ENCODE measurements at regions not wholly inside any gene's neighbourhood (a gene's known extent, or its start where the extent isn't known, plus 50 kb on each side); places are given as distances from the start of the nearest gene placed in this dataset.

- DNase-seq: no peak
Observed at GRCh38 chr17:11077673-11078072, 163.3 kb upstream of the SHISA6 start.

- DNase-seq: no peak
Observed at GRCh38 chr17:11074451-11074850, 166.6 kb upstream of the SHISA6 start.

GRCh38 chr17:11056926-11057325, 184.1 kb upstream of the SHISA6 start:
- DNase-seq: no peak

- no peak for DNase-seq
Observed at GRCh38 chr17:11053846-11054245, 187.2 kb upstream of the SHISA6 start.

GRCh38 chr17:11049539-11049938, 191.5 kb upstream of the SHISA6 start:
- no peak for DNase-seq

- no peak for DNase-seq
Observed at GRCh38 chr17:11047228-11047627, 193.8 kb upstream of the SHISA6 start.

- DNase-seq: no peak
Observed at GRCh38 chr17:11039342-11039741, 201.5 kb upstream of the PIRT start.

GRCh38 chr17:11035681-11036080, 197.8 kb upstream of the PIRT start:
- DNase-seq: no peak

- no peak for DNase-seq
Observed at GRCh38 chr17:11031787-11032186, 193.9 kb upstream of the PIRT start.

GRCh38 chr17:11029791-11030190, 191.9 kb upstream of the PIRT start:
- DNase-seq: no peak

- no peak for DNase-seq
Observed at GRCh38 chr17:11028349-11028748, 190.5 kb upstream of the PIRT start.

GRCh38 chr17:11026903-11027302, 189.0 kb upstream of the PIRT start:
- no peak for DNase-seq

GRCh38 chr17:11023639-11024479, 186.0 kb upstream of the PIRT start:
- DNase-seq: no peak

GRCh38 chr17:11006530-11006929, 168.6 kb upstream of the PIRT start:
- no peak for DNase-seq

GRCh38 chr17:11005940-11006339, 168.1 kb upstream of the PIRT start:
- no peak for DNase-seq

GRCh38 chr17:11002417-11002816, 164.5 kb upstream of the PIRT start:
- DNase-seq: no peak

GRCh38 chr17:11001651-11002050, 163.8 kb upstream of the PIRT start:
- DNase-seq: no peak

- no peak for DNase-seq
Observed at GRCh38 chr17:10999484-10999883, 161.6 kb upstream of the PIRT start.

GRCh38 chr17:10993126-10993525, 155.2 kb upstream of the PIRT start:
- DNase-seq: no peak

- no peak for DNase-seq
Observed at GRCh38 chr17:10992106-10992880, 154.4 kb upstream of the PIRT start.

- no peak for DNase-seq
Observed at GRCh38 chr17:10987786-10988185, 149.9 kb upstream of the PIRT start.

GRCh38 chr17:10984220-10984619, 146.3 kb upstream of the PIRT start:
- DNase-seq: no peak

- DNase-seq: no peak
Observed at GRCh38 chr17:10976401-10976800, 138.5 kb upstream of the PIRT start.

- DNase-seq: no peak
Observed at GRCh38 chr17:10968007-10968406, 130.1 kb upstream of the PIRT start.
